ENCODE measurements at regions not wholly inside any gene's neighbourhood (a gene's known extent, or its start where the extent isn't known, plus 50 kb on each side); places are given as distances from the start of the nearest gene placed in this dataset.

GRCh38 chr7:115218076-115218475 is 296.2 kb downstream of the MDFIC start:
- no peak for TF ChIP-seq CTCF (IDR thresholded peaks at IDR 0.05)
- TF ChIP-seq EP300 (IDR thresholded peaks at IDR 0.05), result no peak
- TF ChIP-seq POLR2A (IDR thresholded peaks at IDR 0.05), result no peak

Measured in ovary (tissue), 3 donors.